Gastroesophageal sphincter (tissue), 3 donors: ENCODE measurements at regions not wholly inside any gene's neighbourhood (a gene's known extent, or its start where the extent isn't known, plus 50 kb on each side); places are given as distances from the start of the nearest gene placed in this dataset.

Experiments
- CTCF ChIP-seq, 4 experiments: fragments of 200-600 bp in 2 of 4; fragments of 450-650 bp in 2 of 4; sonication (generic) in 1 of 4; IDR thresholded peaks; one replicate each; pipeline ENCODE4 v1.5.1; 2017 to 2019; ENCODE audit warnings: antibody characterized with exemption in 4 of 4, mild to moderate bottlenecking in 2 of 4, moderate library complexity in 2 of 4
- POLR2AphosphoS5 ChIP-seq: sonication (generic); formaldehyde crosslinking; IDR thresholded peaks from one replicate; pipeline ENCODE4 v1.6.1; 2017; ENCODE audit warnings: antibody characterized with exemption

DNA sequence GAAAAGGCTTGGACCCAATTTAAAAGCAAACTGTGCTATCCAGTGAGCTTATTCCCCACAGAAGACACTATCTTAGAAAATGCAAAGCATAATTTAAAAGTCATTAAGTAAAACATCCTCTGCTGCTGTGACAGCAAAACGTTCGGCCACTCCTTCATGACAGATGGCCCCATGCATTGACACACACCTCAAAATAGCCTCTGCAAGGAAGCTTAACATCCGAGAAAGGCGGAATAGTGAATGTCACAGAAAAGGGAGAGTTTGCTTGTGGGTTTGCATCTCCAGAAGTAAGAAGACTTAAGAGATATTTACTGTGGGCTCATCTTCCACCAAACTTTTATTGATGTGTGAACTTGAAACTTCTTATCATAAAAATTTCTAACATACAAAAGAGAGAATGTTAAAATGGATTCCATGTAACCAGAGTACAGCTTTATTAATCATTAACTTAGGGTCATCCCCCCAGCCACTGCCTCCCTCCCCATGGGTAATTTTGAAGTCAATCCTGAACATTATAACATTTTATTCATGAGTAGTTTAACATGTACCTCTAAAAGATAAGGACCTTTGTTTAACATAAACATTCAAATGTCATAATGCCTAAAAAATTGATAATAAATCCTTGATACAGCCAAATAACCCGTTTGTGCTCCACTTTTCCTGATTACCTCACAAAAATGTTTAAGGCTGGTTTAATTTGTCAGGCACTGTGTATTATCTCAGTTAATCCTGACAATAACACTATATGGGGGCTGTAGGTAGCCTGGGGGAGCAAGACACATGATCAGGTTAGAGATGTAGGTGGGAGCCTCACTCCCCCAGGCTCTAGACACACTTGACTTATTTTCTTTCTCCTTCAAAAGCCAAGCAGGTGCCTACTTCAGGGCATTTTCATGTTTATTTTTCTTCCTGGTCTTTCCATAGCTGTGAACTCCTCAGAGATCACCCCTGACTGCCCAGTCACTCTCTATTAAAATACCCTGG, 119.7 kb upstream of the TMCC3 start:
- TF ChIP-seq CTCF (IDR thresholded peaks at IDR 0.05) = no peak
- TF ChIP-seq POLR2AphosphoS5 = no peak
